OCI-LY7 (cell line): ENCODE measurements at regions not wholly inside any gene's neighbourhood (a gene's known extent, or its start where the extent isn't known, plus 50 kb on each side); places are given as distances from the start of the nearest gene placed in this dataset.

Experiments used
- BruUV-seq: library from RNA; stranded (reverse); fragments of 400-500 nt; replicated peaks from 2 replicates; lab custom pipeline; 2021; lab: Mats Ljungman, UMichigan
- CTCF ChIA-PET: fragments of 300-600 bp; sonication (Branson Sonifier 250); formaldehyde crosslinking; loops from one replicate; lab custom pipeline; 2022; ENCODE audit warnings: antibody characterized with exemption; ENCODE audit not compliant: unreplicated experiment; lab: Charles Lee
- POLR2A ChIA-PET: fragments of 300-600 bp; sonication (Branson Sonifier 250); formaldehyde crosslinking; loops from one replicate; lab custom pipeline; 2022; ENCODE audit warnings: antibody characterized with exemption; lab: Charles Lee
- DNase-seq: peaks from one replicate; pipeline ENCODE4 v3.0.0-alpha.2; 2015; ENCODE audit warnings: low spot score
- H2AFZ ChIP-seq: fragments of 200-600 bp; sonication (generic), shearing (Covaris generic); 2 replicates; pipeline ENCODE4 v1.6.1; 2014; ENCODE audit warnings: mild to moderate bottlenecking, antibody characterized with exemption, low read length, moderate library complexity
- H3K27ac ChIP-seq: fragments of 200-600 bp; sonication (generic); 2 replicates; pipeline ENCODE4 v1.5.1; 2014; ENCODE audit warnings: mixed run types, low read depth, mild to moderate bottlenecking, moderate library complexity, low read length, inconsistent platforms; ENCODE audit not compliant: poor library complexity, severe bottlenecking
- H3K36me3 ChIP-seq: fragments of 200-600 bp; sonication (generic); 2 replicates; pipeline ENCODE4 v1.6.1; 2014; ENCODE audit warnings: mild to moderate bottlenecking, antibody characterized with exemption, low read length, moderate library complexity, mixed read lengths; ENCODE audit not compliant: insufficient read depth
- H3K4me1 ChIP-seq: fragments of 200-600 bp; sonication (generic); 2 replicates; pipeline ENCODE4 v1.5.1; 2014; ENCODE audit warnings: mild to moderate bottlenecking, low read length; ENCODE audit not compliant: insufficient read depth, poor library complexity, severe bottlenecking
- H3K4me2 ChIP-seq: fragments of 200-600 bp; sonication (generic); 2 replicates; pipeline ENCODE4 v1.6.1; 2014; ENCODE audit warnings: mild to moderate bottlenecking, low read length
- H3K4me3 ChIP-seq: fragments of 200-600 bp; sonication (generic); 2 replicates; pipeline ENCODE4 v1.5.1; 2014; ENCODE audit warnings: mild to moderate bottlenecking, low read depth, low read length; ENCODE audit not compliant: poor library complexity, severe bottlenecking
- H3K79me2 ChIP-seq: fragments of 200-600 bp; sonication (generic); 2 replicates; pipeline ENCODE4 v1.6.1; 2016; ENCODE audit warnings: low read depth, mild to moderate bottlenecking, low read length, moderate library complexity, mixed read lengths; ENCODE audit not compliant: insufficient read depth
- H3K9me2 ChIP-seq: fragments of 200-600 bp; sonication (generic); 2 replicates; pipeline ENCODE4 v1.6.1; 2016; ENCODE audit warnings: mild to moderate bottlenecking, low read length, mixed read lengths; ENCODE audit not compliant: insufficient read depth
- H3K9me3 ChIP-seq: fragments of 200-600 bp; sonication (generic); 2 replicates; pipeline ENCODE4 v1.6.1; 2014; ENCODE audit warnings: mild to moderate bottlenecking, mixed run types, low read length, mixed read lengths
- H4K20me1 ChIP-seq: fragments of 200-600 bp; sonication (generic); 2 replicates; pipeline ENCODE4 v1.6.1; 2014; ENCODE audit warnings: mild to moderate bottlenecking, antibody characterized with exemption, low read length, moderate library complexity, mixed read lengths; ENCODE audit not compliant: insufficient read depth
- EZH2phosphoT487 ChIP-seq: fragments of 200-600 bp; sonication (generic); IDR thresholded peaks from 2 replicates; pipeline ENCODE4 v1.6.1; 2018; ENCODE audit warnings: low read depth, borderline replicate concordance, mild to moderate bottlenecking, mixed run types, antibody characterized with exemption, low read length, moderate library complexity, mixed read lengths
- intact Hi-C: fragments of 100-400 bp; cut with micrococcal nuclease; formaldehyde crosslinking; loops from one replicate; pipeline ENCODE4 v1.10.0; 2022; ENCODE audit not compliant: unreplicated experiment
- TF ChIP-seq, protein P1 (sequence below): fragments of 200-600 bp; sonication (generic); conservative IDR thresholded peaks from 2 replicates; pipeline ENCODE4 v1.5.1; 2014; ENCODE audit warnings: mild to moderate bottlenecking, antibody characterized with exemption, low read length, moderate library complexity, mixed read lengths

DNA sequence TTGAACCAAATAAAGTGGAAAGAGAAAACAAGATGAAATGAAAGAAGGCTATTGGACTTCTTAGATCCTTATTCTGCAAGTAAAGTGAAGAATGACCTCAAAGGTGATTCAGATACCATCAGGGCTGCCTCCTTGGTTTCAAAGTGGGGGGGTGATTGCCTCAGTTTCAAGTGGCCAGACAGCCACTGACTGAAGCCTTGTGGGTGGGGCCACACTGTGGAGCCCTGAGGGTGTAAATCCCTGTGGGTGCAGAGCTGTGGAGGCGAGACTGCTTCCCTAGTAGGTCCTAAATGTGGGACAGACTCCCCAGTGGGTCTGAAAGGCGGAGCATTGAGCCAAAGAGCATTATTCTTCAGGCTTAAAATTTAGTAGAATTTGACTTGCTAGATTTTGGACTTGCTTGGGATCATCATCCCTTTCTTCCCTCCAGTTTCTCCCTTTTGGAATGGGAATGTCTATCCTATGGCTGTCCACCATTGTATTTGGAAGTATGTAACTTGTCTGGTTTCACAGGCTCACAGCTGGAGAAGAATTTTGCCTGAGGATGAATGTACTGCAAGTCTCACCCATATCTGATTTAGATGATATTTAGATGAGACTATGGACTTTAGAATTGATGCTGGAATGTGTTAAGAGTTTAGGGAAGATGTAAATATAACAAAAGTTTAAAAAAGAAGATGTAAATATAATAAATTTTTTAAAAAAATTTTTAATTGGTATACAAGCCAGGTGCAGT lies 71.6 kb upstream of the SOX13 start:
- DNase-seq = no peak
- ChIA-PET POLR2A (interaction anchor here (0.6 to 0.7 kb wide), 2 partner anchors 13 to 56 kb away, joined by 6 to 7 read pairs; no protein-coding TSS in a partner anchor), CTCF (no interaction called here)
- no peak overlapping the region for H3K4me2 ChIP-seq
- no peak overlapping the region for H2AFZ ChIP-seq
- H3K27ac ChIP-seq = no peak overlapping the region
- H4K20me1 ChIP-seq = no peaks in the 10 kb centered on the region
- no peak for TF ChIP-seq EZH2phosphoT487
- TF ChIP-seq, protein P1, sequence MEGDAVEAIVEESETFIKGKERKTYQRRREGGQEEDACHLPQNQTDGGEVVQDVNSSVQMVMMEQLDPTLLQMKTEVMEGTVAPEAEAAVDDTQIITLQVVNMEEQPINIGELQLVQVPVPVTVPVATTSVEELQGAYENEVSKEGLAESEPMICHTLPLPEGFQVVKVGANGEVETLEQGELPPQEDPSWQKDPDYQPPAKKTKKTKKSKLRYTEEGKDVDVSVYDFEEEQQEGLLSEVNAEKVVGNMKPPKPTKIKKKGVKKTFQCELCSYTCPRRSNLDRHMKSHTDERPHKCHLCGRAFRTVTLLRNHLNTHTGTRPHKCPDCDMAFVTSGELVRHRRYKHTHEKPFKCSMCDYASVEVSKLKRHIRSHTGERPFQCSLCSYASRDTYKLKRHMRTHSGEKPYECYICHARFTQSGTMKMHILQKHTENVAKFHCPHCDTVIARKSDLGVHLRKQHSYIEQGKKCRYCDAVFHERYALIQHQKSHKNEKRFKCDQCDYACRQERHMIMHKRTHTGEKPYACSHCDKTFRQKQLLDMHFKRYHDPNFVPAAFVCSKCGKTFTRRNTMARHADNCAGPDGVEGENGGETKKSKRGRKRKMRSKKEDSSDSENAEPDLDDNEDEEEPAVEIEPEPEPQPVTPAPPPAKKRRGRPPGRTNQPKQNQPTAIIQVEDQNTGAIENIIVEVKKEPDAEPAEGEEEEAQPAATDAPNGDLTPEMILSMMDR = no peak
- intact Hi-C loops = no loop called here
- BruUV-seq = no TSS peak
- H3K9me3 ChIP-seq = no peaks in the 10 kb centered on the region
- no peaks in the 10 kb centered on the region for H3K9me2 ChIP-seq
- H3K4me1 ChIP-seq = no peaks in the 10 kb centered on the region
- H3K79me2 ChIP-seq = no peaks in the 10 kb centered on the region
- H3K36me3 ChIP-seq = no peaks in the 10 kb centered on the region
- no peak overlapping the region for H3K4me3 ChIP-seq

DNA sequence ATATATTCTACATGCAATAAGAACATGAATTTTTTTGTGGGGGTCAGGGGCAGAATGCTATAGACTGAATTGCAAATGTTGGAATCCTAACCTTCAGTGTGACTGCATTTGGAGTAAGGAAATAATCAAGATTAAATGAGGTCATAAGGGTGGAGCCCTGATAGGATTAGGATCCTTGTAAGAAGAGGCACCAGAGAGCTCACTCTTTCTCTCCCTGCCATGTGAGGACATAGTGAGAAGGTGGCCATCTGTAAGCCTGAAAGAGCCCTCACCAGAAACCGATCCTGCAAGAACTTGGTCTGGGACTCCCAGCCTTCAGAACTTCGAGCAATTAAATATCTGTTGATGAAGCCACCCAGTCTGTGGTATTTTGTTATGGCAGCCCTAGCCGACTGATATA lies 70.3 kb upstream of the SOX13 start:
- no TSS peak for BruUV-seq
- ChIA-PET CTCF (no interaction called here), POLR2A (no interaction called here)
- no peak for DNase-seq
- Histone ChIP-seq H2AFZ (no peak overlapping the region), H3K4me3 (no peak overlapping the region), H4K20me1 (no peaks in the 10 kb centered on the region), H3K4me1 (no peaks in the 10 kb centered on the region), H3K27ac (no peak overlapping the region), H3K9me3 (no peaks in the 10 kb centered on the region), H3K79me2 (no peaks in the 10 kb centered on the region), H3K9me2 (no peaks in the 10 kb centered on the region), H3K4me2 (no peak overlapping the region), H3K36me3 (no peaks in the 10 kb centered on the region)
- intact Hi-C loops = no loop called here
- no peak for TF ChIP-seq EZH2phosphoT487
- TF ChIP-seq, protein P1 = no peak

DNA sequence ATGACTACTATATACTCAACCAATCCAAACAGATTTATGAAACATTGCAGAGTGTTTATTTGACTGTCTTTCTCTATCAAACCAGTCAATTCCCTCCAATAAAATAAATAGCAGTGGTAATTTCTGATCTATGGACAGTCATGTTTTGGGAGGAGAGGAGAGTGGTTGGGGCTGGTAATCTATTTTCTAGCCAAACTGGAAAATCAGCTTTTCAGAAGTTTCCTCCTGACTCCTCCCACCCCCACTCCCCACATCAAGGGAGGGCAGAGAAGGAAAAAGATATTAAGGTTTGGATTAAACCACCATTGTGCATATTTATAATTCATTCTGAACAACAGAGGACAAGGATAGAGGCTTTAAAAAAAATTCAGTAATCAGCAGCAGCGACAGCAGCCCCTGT lies 69.4 kb upstream of the SOX13 start:
- Histone ChIP-seq H3K4me2 (no peak overlapping the region), H3K4me1 (no peaks in the 10 kb centered on the region), H3K9me3 (no peaks in the 10 kb centered on the region), H3K27ac (no peak overlapping the region), H2AFZ (no peak overlapping the region), H3K36me3 (no peaks in the 10 kb centered on the region), H3K79me2 (no peaks in the 10 kb centered on the region), H3K9me2 (no peaks in the 10 kb centered on the region), H4K20me1 (no peaks in the 10 kb centered on the region), H3K4me3 (no peak overlapping the region)
- CTCF ChIA-PET = no interaction called here
- POLR2A ChIA-PET = interaction anchor here (1.3 kb wide), 1 partner anchor 27 kb away, joined by 3 read pairs; no protein-coding TSS in a partner anchor
- no peak for DNase-seq
- TF ChIP-seq, protein P1 = no peak
- TF ChIP-seq EZH2phosphoT487 = no peak
- BruUV-seq = no TSS peak
- intact Hi-C loops = no loop called here
